NCI-H748 treated with DMSO at 0.1 percent for 48 hours (cell line): ENCODE measurements at regions not wholly inside any gene's neighbourhood (a gene's known extent, or its start where the extent isn't known, plus 50 kb on each side); places are given as distances from the start of the nearest gene placed in this dataset.
A peak's percentile ranks its signal among the peaks of the same experiment; 100 is the strongest.

Experiments used
- DNase-seq: peaks from one replicate; lab custom pipeline; 2025; lab: John Stamatoyannopoulos, UW

- DNase-seq: no peak
Measured at GRCh38 chr2:107025291-107025857, 139.4 kb upstream of the ST6GAL2 start.

DNA sequence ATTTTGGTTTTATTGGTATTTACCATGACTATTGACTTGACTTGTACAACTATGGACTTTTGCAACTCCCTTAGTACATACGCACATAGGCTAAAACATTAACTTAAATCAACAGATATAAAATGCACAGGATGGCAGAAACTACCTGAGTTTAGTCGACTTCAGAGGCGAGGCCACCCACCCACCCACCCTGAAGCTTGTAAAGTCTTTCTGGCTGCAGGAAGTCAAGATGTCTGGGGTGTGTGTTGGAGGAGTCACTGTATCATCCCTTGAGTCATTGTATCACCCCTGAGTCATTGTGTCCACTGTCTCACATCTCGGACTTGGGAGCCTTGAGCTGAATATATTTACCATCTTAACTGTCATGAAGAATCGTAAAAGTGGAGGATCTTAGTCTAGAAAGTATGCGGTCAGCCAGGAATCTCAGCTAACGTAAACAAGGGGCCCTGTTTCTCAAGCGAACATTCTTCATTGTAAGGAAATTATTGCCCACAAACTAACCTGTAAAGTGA, 140.0 kb upstream of the ST6GAL2 start:
- no peak for DNase-seq

DNA sequence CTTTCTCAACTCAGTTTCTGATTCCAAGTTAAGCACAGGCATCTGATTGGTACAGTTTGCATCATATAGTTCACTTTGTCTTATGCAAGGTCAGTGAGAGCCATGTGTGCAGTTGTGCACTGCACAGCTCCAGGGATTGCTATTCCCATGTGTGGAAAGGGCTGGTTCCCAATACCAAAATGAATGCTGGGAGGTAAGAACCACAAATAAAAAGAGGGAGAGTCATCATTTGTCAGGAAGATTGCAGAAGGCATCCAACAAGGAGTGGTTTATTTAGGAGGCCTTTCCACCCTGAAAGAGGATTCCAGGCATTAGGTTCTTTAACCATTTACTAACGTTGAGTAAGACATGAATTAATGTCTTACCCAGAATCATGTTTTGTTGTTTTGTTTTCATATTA, 141.2 kb upstream of the ST6GAL2 start:
- DNase-seq: no peak

DNA sequence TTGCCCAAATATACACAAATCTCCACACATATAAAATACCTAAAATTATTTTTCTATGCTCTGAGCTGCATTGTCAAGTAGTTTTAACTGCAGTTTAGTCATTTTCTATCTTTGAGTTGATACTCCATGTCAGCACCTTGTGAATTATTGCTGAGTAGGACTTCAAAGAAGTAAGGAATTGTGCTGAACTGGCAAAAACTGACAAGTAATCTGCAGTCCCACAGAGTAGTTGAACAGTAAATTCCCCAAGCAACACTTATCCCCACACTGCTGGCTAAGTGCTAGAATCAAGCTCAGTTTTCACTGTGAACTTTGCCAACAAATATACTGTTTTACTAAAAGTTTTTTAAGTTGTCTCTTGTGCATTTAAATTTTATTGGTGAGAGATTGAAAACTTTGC, 141.8 kb upstream of the ST6GAL2 start:
- DNase-seq: no peak

DNA sequence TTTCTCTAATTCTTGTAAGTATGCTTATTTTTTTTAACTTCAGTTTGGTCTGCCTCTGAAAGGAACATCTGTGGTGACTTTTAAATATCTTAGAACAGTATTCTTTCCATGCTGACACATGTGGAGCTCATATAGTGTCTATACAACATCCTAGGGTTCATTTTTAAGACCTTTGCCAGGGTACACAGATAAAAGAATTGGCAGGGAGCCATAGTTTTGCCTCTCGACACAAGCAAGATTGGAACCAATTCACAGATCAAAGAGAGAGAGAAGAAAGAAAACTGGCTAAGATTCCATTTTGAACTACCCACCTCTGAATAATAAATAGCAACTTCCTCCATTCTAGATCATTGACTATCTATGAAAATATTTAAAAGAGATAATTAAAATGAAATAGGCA, 142.7 kb upstream of the ST6GAL2 start:
- no peak for DNase-seq

- no peak for DNase-seq
Measured at GRCh38 chr2:107036293-107036692, 150.3 kb upstream of the ST6GAL2 start.

DNA sequence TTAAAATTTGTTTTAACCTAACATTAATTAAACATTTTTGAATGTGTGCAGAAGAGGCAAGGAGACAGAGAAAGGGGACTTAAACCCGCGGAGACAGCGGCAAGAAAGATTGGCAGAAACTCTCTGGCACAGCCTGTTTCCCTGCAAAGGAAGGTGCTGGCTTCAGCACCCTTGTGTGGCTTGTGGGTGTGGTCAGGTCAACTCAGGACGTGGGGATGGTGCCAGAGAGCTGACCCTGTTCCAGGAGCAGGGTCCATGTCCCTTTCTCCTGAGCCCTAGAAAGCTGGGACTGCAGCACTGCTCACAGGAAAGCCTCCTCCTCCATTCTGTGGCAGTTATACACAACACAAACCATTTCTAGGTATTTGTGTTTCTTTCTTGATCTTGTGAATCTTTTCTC, 176.2 kb upstream of the ST6GAL2 start:
- DNase-seq: no peak

DNA sequence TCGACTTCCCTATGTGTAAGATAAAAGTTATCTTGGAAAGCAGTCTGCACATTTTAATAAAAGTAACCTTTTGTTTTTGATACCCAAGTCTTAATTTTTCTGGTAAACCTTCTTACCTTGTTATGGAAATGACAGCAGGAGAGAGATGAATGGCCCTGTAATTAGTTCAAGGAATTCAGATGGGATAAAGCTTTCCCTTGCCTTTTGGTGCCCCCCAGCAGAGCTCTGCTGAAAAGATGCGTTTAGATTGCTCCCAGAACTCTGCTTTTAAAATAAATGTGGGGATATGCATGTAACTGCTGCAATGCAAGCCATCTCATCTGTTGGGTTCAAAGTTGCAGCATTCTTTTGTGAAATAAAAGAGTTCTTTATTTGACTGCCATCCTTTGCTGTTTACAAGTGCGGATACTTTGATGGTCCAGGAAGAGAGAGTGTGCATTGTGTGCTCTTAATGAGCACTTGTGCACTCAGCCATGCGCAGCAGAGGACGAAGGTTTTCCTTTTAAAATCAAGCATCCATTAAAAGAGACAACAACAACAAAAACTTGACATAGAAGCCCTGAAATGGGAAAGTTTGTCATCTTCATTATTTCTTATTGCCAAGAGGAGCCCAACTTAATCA, 176.7 kb upstream of the ST6GAL2 start:
- peak; percentile 25 for DNase-seq

DNA sequence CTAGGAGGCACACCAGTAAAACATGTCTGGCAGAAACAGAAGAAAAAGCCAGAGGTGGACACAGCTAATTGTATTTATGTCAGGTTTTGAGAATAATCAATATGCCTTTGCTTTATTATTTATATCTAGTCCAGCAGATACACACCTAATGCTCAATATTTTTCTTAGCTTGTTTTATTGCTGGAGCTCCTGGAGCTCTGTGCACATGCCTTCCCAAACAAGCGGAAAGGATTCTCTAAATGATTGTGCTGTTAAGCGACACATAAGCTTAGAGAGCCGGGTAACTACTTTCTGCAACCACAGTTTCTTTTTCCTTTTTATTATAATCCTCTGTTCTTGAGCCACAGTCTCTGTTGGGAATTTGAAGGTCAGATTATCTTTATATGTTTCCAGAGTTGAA, 177.3 kb upstream of the ST6GAL2 start:
- DNase-seq: no peak

GRCh38 chr2:107064750-107065149, 178.8 kb upstream of the ST6GAL2 start:
- no peak for DNase-seq

GRCh38 chr2:107068069-107068916, 182.3 kb upstream of the ST6GAL2 start:
- peak; percentile 90 for DNase-seq

GRCh38 chr2:107069890-107070289, 183.9 kb upstream of the ST6GAL2 start:
- no peak for DNase-seq

- no peak for DNase-seq
Measured at GRCh38 chr2:107072150-107072940, 186.4 kb upstream of the ST6GAL2 start.

DNA sequence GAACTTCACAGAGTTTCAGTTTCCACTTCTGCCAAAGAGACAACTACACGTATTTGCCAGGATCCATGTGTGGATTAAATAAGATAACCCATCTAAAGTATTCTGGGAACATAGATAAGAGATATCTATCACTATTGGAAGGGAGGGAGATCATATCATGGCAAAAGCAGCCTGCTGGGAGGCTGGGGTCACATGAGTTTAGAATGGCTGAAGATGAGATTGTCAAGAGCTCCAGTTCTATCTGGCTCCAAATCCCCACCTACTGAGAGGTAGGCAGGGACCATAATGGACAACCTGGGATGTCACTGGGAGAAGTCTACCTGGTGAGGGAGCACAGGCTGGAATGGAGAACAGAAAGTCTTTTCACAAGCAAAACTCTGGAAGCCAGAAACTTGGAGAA, 192.6 kb upstream of the ST6GAL2 start:
- DNase-seq: no peak

DNA sequence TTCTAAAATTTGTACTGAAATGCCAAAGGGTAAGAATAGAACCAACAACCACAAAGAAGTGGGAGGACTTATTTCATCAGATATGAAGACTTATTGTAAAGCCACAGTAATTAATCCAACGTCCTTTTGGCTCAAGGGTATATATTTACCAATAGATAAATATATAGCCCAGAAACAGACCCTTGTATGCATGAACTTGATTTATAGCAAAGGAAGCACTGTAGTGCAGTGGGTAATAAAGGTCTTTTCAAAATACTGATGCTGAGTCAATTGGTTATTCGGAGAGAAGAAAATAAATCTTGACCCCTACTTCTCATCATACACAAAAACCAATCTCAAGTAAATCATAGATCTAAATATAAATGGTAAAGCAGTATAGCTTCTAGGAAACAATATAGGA, 200.5 kb upstream of the ST6GAL2 start:
- DNase-seq: no peak

DNA sequence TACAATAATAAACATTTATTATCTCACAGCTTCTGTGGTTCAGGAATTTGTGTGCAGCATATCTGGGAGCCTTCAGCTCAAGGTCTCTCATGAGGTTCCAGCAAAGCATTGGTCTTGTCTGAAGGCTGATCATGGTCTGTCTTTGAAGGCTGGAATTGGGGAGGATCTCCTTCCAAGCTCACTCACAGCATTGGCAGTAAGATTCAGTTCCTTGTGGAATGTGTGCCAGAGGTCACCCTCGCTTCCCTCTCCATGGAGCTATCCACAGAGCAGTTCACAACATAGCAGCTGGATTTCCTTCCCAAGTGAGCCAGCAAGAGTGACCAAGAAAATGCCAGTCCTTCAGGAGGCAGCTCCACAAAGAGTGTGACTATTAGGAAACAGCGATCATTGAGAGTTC, 202.2 kb upstream of the ST6GAL2 start:
- DNase-seq: no peak

DNA sequence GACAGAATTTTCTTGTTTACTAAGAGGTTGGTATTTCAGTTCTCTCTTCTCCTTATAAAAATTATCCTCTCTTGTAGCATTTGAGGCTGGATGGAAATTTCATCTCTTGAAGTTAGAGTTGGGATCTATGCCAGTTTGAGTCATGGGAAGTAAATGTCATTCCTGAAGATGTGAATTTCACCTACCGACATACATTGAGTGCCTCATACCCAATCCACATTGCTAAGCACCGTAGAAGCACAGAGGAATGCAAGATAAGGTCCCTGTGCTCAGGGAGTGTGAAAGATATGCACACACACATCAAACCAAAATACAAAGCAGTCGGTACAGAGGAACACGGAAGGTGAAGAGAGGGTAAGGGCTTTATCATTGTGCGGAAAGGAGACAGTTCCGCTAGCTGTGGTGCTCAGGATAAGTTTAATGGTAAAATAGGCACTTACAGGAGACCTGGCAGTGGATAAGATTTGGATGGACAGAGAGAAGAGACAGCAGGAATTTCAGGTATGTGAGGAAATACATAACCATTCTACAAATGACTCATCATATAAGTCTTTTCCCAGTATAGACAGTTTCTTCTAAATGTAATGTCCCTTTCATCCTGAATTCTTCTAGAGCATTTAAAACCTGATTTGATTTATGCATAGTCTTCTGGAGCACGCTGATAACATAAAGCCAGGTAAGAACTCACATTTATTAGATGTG, 205.3 kb upstream of the ST6GAL2 start:
- DNase-seq: no peak

DNA sequence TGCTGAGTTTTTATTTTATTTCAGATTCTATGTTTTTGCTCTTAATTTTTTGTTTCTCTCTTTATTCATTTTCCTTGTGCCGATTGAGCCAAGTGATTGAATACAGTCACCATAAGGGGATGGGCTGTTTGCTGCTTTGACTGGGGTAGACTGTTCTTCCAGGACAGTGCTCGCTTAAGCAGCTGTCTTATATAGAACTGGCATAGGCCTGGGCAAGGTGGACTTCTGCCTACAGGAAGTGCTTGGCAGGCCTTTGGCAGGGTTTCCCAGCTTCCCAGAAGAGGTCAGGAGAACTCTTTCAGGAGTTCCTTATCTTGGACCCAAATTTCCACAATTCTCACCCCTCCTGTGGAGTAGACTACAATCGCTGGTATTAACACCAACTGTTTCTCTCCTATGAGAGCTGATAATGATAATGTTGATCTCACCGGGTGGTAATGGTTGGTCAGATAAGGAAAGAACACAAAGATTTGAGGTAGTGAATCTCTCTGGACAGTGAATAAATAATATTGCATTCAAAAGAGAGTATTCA, 207.5 kb upstream of the ST6GAL2 start:
- no peak for DNase-seq

DNA sequence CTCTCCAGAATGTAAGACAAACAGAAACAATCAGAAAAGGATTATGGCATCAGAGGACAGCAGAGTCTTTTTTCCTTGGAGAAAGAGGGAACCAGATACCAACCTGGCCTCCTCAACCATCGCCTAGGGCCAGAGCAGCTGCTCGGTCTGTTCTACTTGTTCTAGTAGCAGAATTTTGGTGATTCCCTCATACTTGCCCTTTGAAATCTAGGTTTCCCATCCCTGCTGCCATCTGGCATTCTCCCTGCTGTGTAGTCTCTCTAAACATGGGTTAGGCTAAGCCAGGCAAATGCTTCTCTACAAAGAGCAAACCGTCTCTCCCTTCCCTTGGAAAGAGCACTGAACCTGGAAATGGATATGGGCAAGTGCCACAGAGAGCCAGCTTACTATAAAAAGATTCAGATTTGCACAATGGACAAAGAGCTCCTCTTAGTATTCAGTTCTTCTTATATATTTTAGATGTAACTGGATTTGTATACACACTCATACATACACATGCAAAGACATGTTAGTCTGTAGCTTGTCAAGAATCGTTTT, 208.6 kb upstream of the ST6GAL2 start:
- no peak for DNase-seq

GRCh38 chr2:107102176-107102575, 216.2 kb upstream of the ST6GAL2 start:
- no peak for DNase-seq

GRCh38 chr2:107107351-107107750, 221.4 kb upstream of the ST6GAL2 start:
- no peak for DNase-seq
